Hematopoietic multipotent progenitor cell treated with erythropoietin and hydrocortisone succinate and interleukin-3 and kit ligand, for 8 days (in vitro differentiated cells): ENCODE measurements at regions not wholly inside any gene's neighbourhood (a gene's known extent, or its start where the extent isn't known, plus 50 kb on each side); places are given as distances from the start of the nearest gene placed in this dataset.

ENCODE experiments used
- DNase-seq: peaks from one replicate; pipeline ENCODE4 v3.0.0-alpha.2; 2015

GRCh38 chr14:104376202-104377140, 203.1 kb upstream of the C14orf180 start:
- DNase-seq = no peak

- no peak for DNase-seq
Measured at GRCh38 chr14:104377256-104377655, 202.3 kb upstream of the C14orf180 start.

GRCh38 chr14:104378698-104379113, 200.9 kb upstream of the C14orf180 start:
- DNase-seq = no peak

- no peak for DNase-seq
Measured at GRCh38 chr14:104382361-104383087, 197.0 kb upstream of the C14orf180 start.

- no peak for DNase-seq
Measured at GRCh38 chr14:104383088-104383995, 196.2 kb upstream of the C14orf180 start.

- DNase-seq = peak; percentile 38
Measured at GRCh38 chr14:104383996-104384775, 195.4 kb upstream of the C14orf180 start.

- DNase-seq = no peak
Measured at GRCh38 chr14:104384776-104385071, 194.8 kb upstream of the C14orf180 start.

- DNase-seq = no peak
Measured at GRCh38 chr14:104385111-104385510, 194.5 kb upstream of the C14orf180 start.

GRCh38 chr14:104385531-104386101, 193.9 kb upstream of the C14orf180 start:
- no peak for DNase-seq

GRCh38 chr14:104386151-104386841, 193.3 kb upstream of the C14orf180 start:
- no peak for DNase-seq

- no peak for DNase-seq
Measured at GRCh38 chr14:104387022-104388010, 192.2 kb upstream of the C14orf180 start.

GRCh38 chr14:104388011-104388521, 191.5 kb upstream of the C14orf180 start:
- no peak for DNase-seq

GRCh38 chr14:104388541-104389325, 190.8 kb upstream of the C14orf180 start:
- no peak for DNase-seq

GRCh38 chr14:104389326-104390220, 190.0 kb upstream of the C14orf180 start:
- no peak for DNase-seq

- DNase-seq = no peak
Measured at GRCh38 chr14:104390221-104390931, 189.2 kb upstream of the C14orf180 start.

GRCh38 chr14:104390941-104391901, 188.3 kb upstream of the C14orf180 start:
- no peak for DNase-seq
